Astrocyte (in vitro differentiated cells and primary cell): ENCODE measurements at regions not wholly inside any gene's neighbourhood (a gene's known extent, or its start where the extent isn't known, plus 50 kb on each side); places are given as distances from the start of the nearest gene placed in this dataset.

Experiments used
- DNase-seq: peaks from one replicate; pipeline ENCODE4 v3.0.0-alpha.2; 2010; ENCODE audit warnings: low read depth
- FAIRE-seq: peaks from 2 replicates; lab custom pipeline; 2011; peaks lifted over from hg19 to GRCh38; lab: Jason Lieb, UNC
- H2AFZ ChIP-seq: 2 replicates; pipeline ENCODE4 v1.6.0; 2012; ENCODE audit warnings: low read depth, low read length, inconsistent platforms
- H3K27ac ChIP-seq: 2 replicates; pipeline ENCODE4 v1.5.1; 2011; ENCODE audit warnings: low read depth, low read length, inconsistent platforms
- H3K27me3 ChIP-seq: 2 replicates; pipeline ENCODE4 v1.6.0; 2011; ENCODE audit warnings: low read length, inconsistent platforms; ENCODE audit not compliant: insufficient read depth
- H3K36me3 ChIP-seq: 2 replicates; pipeline ENCODE4 v1.5.1; 2011; ENCODE audit warnings: low read length, inconsistent platforms; ENCODE audit not compliant: insufficient read depth
- H3K4me1 ChIP-seq: 2 replicates; pipeline ENCODE4 v1.5.1; 2011; ENCODE audit warnings: low read length, inconsistent platforms; ENCODE audit not compliant: insufficient read depth
- H3K4me2 ChIP-seq: 2 replicates; pipeline ENCODE4 v1.6.0; 2012; ENCODE audit warnings: low read length, inconsistent platforms
- H3K4me3 ChIP-seq: 2 replicates; pipeline ENCODE4 v1.5.1; 2011; ENCODE audit warnings: low read depth, mild to moderate bottlenecking, low read length, inconsistent platforms; ENCODE audit not compliant: insufficient read depth
- H3K79me2 ChIP-seq: 2 replicates; pipeline ENCODE4 v1.6.0; 2012; ENCODE audit warnings: mild to moderate bottlenecking, low read length, inconsistent platforms; ENCODE audit not compliant: insufficient read depth
- H3K9ac ChIP-seq: 2 replicates; pipeline ENCODE4 v1.6.0; 2012; ENCODE audit warnings: mild to moderate bottlenecking, low read length, inconsistent platforms
- H3K9me3 ChIP-seq: 2 replicates; pipeline ENCODE4 v1.5.1; 2012; ENCODE audit warnings: low read depth, mild to moderate bottlenecking, low read length, inconsistent platforms; ENCODE audit not compliant: insufficient read depth
- H4K20me1 ChIP-seq: 2 replicates; pipeline ENCODE4 v1.6.0; 2012; ENCODE audit warnings: low read length, inconsistent platforms; ENCODE audit not compliant: insufficient read depth
- H3K27ac Mint-ChIP-seq: one replicate; pipeline ENCODE4 v1.8.0; 2021; ENCODE audit warnings: mild to moderate bottlenecking, mixed read lengths; ENCODE audit not compliant: unreplicated experiment
- H3K27me3 Mint-ChIP-seq: one replicate; pipeline ENCODE4 v1.8.0; 2021; ENCODE audit warnings: low read depth, mixed read lengths; ENCODE audit not compliant: unreplicated experiment
- H3K36me3 Mint-ChIP-seq: one replicate; pipeline ENCODE4 v1.8.0; 2021; ENCODE audit warnings: low read depth, mixed read lengths; ENCODE audit not compliant: unreplicated experiment
- H3K4me1 Mint-ChIP-seq: one replicate; pipeline ENCODE4 v1.8.0; 2021; ENCODE audit warnings: low read depth, mixed read lengths; ENCODE audit not compliant: unreplicated experiment
- H3K4me3 Mint-ChIP-seq: one replicate; pipeline ENCODE4 v1.8.0; 2021; ENCODE audit warnings: mild to moderate bottlenecking, moderate library complexity, mixed read lengths; ENCODE audit not compliant: unreplicated experiment
- H3K9me3 Mint-ChIP-seq: one replicate; pipeline ENCODE4 v1.8.0; 2021; ENCODE audit warnings: mild to moderate bottlenecking, mixed read lengths; ENCODE audit not compliant: unreplicated experiment
- CTCF ChIP-seq: IDR thresholded peaks from 2 replicates; pipeline ENCODE4 v1.5.1; 2011; ENCODE audit warnings: low read depth, mild to moderate bottlenecking, inconsistent platforms, low read length, moderate library complexity; ENCODE audit not compliant: insufficient read depth
- EZH2 ChIP-seq: IDR thresholded peaks from 2 replicates; pipeline ENCODE4 v1.6.1; 2012; ENCODE audit warnings: mild to moderate bottlenecking, low read length, inconsistent platforms; ENCODE audit not compliant: insufficient read depth

- Histone ChIP-seq H3K27ac (no peak overlapping the region), H4K20me1 (no peaks in the 10 kb centered on the region), H3K27me3 (no peaks in the 10 kb centered on the region), H3K36me3 (no peaks in the 10 kb centered on the region), H3K9ac (no peak overlapping the region), H2AFZ (no peak overlapping the region), H3K4me1 (no peaks in the 10 kb centered on the region), H3K4me3 (no peak overlapping the region), H3K79me2 (no peaks in the 10 kb centered on the region), H3K4me2 (no peak overlapping the region), H3K9me3 (no peaks in the 10 kb centered on the region)
- FAIRE-seq (no peak), DNase-seq (no peak)
- H3K9me3 Mint-ChIP-seq = no peaks in the 10 kb centered on the region
- no peaks in the 10 kb centered on the region for H3K27me3 Mint-ChIP-seq
- H3K36me3 Mint-ChIP-seq = no peaks in the 10 kb centered on the region
- H3K4me1 Mint-ChIP-seq = peaks cover 29% of the 10 kb centered on the region
- no peak overlapping the region for H3K4me3 Mint-ChIP-seq
- H3K27ac Mint-ChIP-seq = no peak overlapping the region
- no peak for TF ChIP-seq CTCF
- TF ChIP-seq EZH2 = no peak
Measured at GRCh38 chr2:187989925-187990623, 301.6 kb upstream of the GULP1 start.

- Histone ChIP-seq H3K9ac (no peak overlapping the region), H3K4me2 (no peak overlapping the region), H3K4me1 (no peaks in the 10 kb centered on the region), H3K36me3 (no peaks in the 10 kb centered on the region), H3K79me2 (no peaks in the 10 kb centered on the region), H4K20me1 (no peaks in the 10 kb centered on the region), H3K27ac (no peak overlapping the region), H2AFZ (no peak overlapping the region), H3K9me3 (no peaks in the 10 kb centered on the region), H3K4me3 (no peak overlapping the region), H3K27me3 (no peaks in the 10 kb centered on the region)
- no peak overlapping the region for H3K27ac Mint-ChIP-seq
- peaks cover under 1% of the 10 kb centered on the region for H3K27me3 Mint-ChIP-seq
- DNase-seq (no peak), FAIRE-seq (no peak)
- peaks cover 31% of the 10 kb centered on the region for H3K4me1 Mint-ChIP-seq
- TF ChIP-seq EZH2 = no peak
- TF ChIP-seq CTCF = no peak
- no peaks in the 10 kb centered on the region for H3K9me3 Mint-ChIP-seq
- peaks cover 1% of the 10 kb centered on the region for H3K36me3 Mint-ChIP-seq
- no peak overlapping the region for H3K4me3 Mint-ChIP-seq
Measured at GRCh38 chr2:187991389-187991788, 300.3 kb upstream of the GULP1 start.
